Activated CD8-positive, alpha-beta memory T cell treated with anti-CD3 and anti-CD28 coated beads for 36 hours (primary cell): ENCODE measurements at regions not wholly inside any gene's neighbourhood (a gene's known extent, or its start where the extent isn't known, plus 50 kb on each side); places are given as distances from the start of the nearest gene placed in this dataset.
"Not testable (repeated sequence)": the region's sequence is repeated elsewhere in the genome, so short reads cannot be mapped to it uniquely, and the experiment has no call there.

Experiments
- CTCF ChIA-PET: fragments of 350-600 bp; sonication (Branson Sonifier 250); formaldehyde crosslinking; loops from one replicate; lab custom pipeline; 2021; ENCODE audit warnings: antibody characterized with exemption; lab: Charles Lee
- POLR2A ChIA-PET: fragments of 350-600 bp; sonication (Branson Sonifier 250); formaldehyde crosslinking; loops from one replicate; lab custom pipeline; 2021; ENCODE audit warnings: antibody characterized with exemption; lab: Charles Lee

DNA sequence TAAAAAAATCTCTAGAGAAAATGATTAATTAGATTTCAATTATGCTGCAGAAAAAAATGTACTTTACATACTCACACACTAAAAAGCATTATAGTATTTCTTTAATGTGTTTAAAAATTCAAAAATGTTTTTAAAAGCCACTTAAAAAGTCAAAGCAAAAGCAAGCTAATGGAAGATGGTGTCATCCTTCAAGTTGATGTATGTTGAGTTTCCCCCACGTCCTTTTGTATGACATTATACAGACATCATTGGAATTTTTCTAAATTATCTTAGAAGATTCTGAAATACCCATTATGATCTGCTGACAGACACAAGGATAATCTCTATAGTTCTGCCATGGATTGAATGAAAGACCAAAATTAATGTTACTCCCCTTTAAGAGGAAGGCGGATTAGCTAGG is 393.7 kb upstream of the TENM3 start:
- CTCF ChIA-PET = no interaction called here
- POLR2A ChIA-PET = no interaction called here

GRCh38 chr4:181853881-181854511 is 389.2 kb upstream of the TENM3 start:
- ChIA-PET CTCF (no interaction called here), POLR2A (no interaction called here)

- ChIA-PET POLR2A (no interaction called here), CTCF (no interaction called here)
These were observed 387.9 kb upstream of the TENM3 start for GRCh38 chr4:181855307-181855706.

DNA sequence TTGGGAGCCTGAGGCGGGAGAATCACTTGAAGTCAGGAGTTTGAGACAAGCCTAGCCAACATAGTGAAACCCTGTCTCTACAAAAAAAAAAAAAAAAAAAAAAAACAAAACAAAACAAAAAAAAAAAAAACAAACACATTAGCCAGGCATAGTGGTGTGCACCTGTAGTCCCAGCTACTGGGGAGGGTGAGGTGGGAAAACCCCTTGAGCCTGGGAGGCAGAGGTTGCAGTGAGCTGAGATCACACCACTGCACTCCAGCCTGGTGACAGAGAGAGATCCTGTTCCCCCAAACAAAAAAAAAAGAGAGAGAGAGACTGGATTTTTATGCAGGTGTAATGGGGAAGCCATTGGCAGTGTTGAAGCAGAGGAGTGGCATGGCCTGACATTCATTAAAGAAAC is 385.7 kb upstream of the TENM3 start:
- POLR2A ChIA-PET, CTCF ChIA-PET: not testable (repeated sequence)

DNA sequence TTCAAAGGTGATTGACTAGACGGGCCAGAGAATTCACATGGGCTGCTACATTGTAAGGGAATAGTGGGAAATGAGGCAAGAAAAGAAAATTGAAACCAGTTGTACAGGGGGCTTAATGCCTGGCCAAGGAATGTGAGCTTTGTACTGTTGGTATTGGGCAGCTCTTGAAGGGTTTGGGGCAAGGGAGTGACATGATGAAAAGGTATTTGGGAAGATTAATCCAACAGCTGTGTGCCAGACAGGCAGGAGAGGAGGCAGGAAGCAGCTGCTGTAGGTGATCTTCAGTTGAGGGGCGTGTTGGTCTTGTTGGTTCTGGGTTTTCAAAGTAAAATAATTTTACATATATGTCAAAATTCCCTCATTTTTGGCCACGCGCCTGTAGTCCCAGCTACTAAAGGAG is 384.5 kb upstream of the TENM3 start:
- ChIA-PET POLR2A (no interaction called here), CTCF (no interaction called here)

- ChIA-PET POLR2A (no interaction called here), CTCF (no interaction called here)
These were observed 383.8 kb upstream of the TENM3 start for GRCh38 chr4:181859439-181859838.

DNA sequence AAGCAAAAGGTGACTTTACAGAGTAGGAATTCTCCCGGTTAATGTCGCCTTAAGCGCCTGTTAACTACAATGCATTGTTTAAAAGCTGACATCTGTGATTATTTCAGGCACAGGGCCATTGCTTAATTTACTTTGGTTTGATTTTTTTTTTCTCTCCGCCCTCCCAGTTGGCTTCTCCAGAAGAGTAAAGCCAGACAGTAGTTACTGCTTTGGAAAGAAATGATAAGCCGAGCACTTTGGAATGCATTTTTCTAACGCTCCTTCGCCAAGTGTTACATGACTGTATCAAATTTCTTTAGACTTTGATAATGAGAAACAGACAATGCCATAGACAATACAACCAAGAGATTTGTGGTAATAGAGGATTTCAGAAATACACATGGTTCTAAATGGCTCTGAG is 383.0 kb upstream of the TENM3 start:
- POLR2A ChIA-PET = no interaction called here
- CTCF ChIA-PET = no interaction called here

- ChIA-PET POLR2A (no interaction called here), CTCF (no interaction called here)
These were observed 382.5 kb upstream of the TENM3 start for GRCh38 chr4:181860668-181861067.

- CTCF ChIA-PET = no interaction called here
- POLR2A ChIA-PET = no interaction called here
These were observed 379.3 kb upstream of the TENM3 start for GRCh38 chr4:181863856-181864255.

- CTCF ChIA-PET = no interaction called here
- POLR2A ChIA-PET = no interaction called here
These were observed 372.9 kb upstream of the TENM3 start for GRCh38 chr4:181870326-181870725.

GRCh38 chr4:181874602-181875001 is 368.6 kb upstream of the TENM3 start:
- ChIA-PET CTCF (no interaction called here), POLR2A (no interaction called here)

DNA sequence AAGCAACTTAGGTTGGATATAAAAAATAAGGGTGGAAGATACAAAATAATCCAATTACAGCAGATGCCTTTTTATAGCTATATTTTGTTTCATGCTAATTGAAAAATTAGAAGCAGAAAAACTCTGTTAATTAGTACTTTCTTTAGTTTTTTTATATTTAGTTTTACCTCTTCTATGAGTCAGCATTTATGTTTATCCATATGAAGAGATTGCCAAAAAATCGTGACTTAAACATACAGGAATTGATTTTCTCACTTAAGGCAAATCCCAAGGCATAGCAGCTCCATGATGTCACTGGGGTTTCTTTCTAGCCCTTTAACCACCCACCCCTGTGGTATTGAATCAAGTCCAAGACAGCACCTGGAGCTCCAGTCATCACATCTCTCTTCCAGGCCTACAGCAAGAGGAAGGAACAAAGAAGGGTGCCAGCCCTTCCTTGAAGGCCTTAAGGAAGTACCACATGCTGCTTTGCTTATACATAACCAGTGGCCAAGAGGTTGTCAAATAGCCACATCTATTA is 365.8 kb upstream of the TENM3 start:
- ChIA-PET POLR2A (no interaction called here), CTCF (no interaction called here)

DNA sequence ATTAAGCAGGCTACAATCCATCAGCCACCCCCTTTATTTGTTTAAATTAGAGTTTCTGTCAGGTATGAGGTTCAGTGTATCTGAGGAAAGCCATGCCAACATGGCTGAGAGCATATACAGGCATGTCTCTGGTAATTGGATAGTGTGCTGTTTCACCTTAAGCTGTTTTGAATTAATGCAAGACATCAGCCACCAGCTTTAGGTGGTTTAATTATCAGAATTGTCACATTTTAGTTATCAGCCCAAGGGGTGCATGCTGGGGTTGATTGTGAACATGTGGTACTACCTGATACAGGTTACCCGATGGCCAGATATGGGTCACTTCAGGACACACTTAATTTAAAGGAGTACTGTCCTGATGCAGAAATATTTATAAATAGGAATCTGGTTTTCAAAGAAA is 353.2 kb upstream of the TENM3 start:
- CTCF ChIA-PET = no interaction called here
- POLR2A ChIA-PET = no interaction called here

DNA sequence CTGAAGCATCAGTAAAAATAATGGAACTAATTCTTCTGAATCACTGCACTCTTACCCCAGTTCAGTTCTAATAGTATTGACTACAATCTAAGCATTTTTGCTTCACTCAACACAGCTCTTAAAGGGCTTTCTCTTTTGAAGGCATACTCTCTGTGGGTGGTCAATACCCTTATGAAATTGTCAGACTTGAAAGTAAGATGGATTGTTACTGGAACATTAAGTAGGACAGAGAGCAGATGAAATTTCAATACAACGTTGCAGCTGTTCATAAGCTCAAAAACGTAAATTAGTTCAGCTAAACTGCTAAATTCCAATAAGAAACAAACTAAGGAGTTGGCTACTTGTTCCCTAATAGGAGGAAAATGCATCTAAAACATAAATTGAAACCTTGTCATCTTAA is 352.3 kb upstream of the TENM3 start:
- ChIA-PET CTCF (no interaction called here), POLR2A (no interaction called here)

GRCh38 chr4:181896614-181897013 is 346.6 kb upstream of the TENM3 start:
- CTCF ChIA-PET = no interaction called here
- POLR2A ChIA-PET = no interaction called here

GRCh38 chr4:181897935-181898334 is 345.3 kb upstream of the TENM3 start:
- ChIA-PET POLR2A (no interaction called here), CTCF (no interaction called here)

DNA sequence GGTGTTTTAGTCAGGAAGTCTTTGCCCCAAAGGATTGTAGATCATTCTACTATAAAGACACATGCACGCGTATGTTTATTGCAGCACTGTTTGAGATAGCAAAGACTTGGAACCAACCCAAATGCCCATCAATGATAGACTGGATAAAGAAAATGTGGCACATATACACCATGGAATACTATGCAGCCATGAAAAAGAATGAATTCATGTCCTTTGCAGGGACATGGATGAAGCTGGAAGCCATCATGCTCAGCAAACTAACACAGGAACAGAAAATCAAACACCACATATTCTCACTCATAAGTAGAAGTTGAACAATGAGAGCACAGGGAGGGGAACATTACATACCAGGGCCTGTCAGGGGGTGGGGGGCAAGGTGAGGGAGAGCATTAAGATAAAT is 340.8 kb upstream of the TENM3 start:
- POLR2A ChIA-PET = not testable (repeated sequence)

DNA sequence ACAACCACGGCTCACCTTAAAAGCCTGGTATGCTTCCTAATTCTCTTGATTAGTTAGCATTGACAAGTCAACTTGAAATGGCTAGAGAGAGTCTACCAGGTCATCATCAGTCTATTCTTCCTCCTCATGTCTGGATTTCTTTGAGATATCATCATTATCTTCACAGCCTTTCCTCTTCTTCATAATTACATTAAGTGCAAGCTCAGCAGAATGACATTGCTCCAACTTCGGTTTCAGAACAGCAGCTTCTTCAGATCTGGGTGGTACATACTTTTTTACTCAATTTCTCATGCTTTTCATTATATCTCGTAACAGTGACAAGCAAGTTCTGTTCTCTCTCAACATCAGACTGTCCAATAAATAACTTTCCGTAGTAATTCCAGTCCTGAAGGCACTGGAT is 337.5 kb upstream of the TENM3 start:
- CTCF ChIA-PET = no interaction called here
- POLR2A ChIA-PET = no interaction called here

More for the DNA sequence above, 340.8 kb upstream of the TENM3 start:
- CTCF ChIA-PET = not testable (repeated sequence)

- CTCF ChIA-PET = no interaction called here
- POLR2A ChIA-PET = no interaction called here
These were observed 335.0 kb upstream of the TENM3 start for GRCh38 chr4:181908168-181908567.

GRCh38 chr4:181909368-181909767 is 333.8 kb upstream of the TENM3 start:
- POLR2A ChIA-PET = no interaction called here
- CTCF ChIA-PET = no interaction called here

DNA sequence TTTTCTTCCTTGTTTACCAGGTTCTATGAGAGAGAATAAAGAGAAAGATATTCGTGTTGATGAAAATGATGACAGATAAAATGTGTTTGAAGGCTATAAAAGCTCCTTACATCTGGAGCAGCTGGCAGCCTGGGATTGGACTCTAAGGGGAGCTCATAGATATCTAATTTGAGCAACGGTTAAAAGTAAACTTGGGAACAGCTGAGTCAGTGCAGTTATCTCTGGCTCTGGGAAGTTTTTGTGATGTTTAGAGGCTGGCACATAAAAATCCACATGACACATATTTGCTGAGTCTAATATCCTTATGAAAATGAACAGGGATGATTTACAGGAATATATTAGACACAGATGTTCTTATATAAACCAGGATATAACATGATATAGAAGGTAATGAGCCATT is 331.8 kb upstream of the TENM3 start:
- ChIA-PET POLR2A (no interaction called here), CTCF (no interaction called here)

- POLR2A ChIA-PET = no interaction called here
- CTCF ChIA-PET = no interaction called here
These were observed 309.7 kb upstream of the TENM3 start for GRCh38 chr4:181933471-181933870.
